HG02938 (cell line): ENCODE measurements at regions not wholly inside any gene's neighbourhood (a gene's known extent, or its start where the extent isn't known, plus 50 kb on each side); places are given as distances from the start of the nearest gene placed in this dataset.
"Not testable (repeated sequence)": the region's sequence is repeated elsewhere in the genome, so short reads cannot be mapped to it uniquely, and the experiment has no call there.

ENCODE experiments used
- ATAC-seq: cut with Tn5 transposase; IDR thresholded peaks from one replicate; pipeline ENCODE4 v1.9.1; 2021; ENCODE audit warnings: mild to moderate bottlenecking, moderate library complexity; ENCODE audit not compliant: unreplicated experiment

DNA sequence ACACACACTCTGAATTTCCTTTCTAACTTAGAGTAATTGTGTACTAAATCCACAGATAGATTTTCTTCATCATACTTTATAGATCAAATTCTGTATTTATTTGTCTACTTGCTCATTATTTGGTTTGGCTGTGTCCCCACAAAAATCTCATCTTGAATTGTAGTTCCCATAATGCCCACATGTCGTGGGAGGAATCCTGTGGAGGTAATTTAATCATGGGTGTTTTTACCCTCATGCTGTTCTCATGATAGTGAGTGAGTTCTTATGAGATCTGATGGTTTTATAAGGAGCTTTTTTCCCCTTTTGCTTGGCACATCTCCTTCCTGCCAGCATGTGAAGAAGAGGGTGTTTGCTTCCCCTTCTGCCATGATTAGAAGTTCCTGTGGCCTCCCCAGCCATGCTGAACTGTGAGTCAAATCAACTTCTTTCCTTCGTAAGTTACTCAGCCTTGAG, 198.3 kb upstream of the TGFBR2 start:
- ATAC-seq = no peak

GRCh38 chr3:30418443-30418842, 188.0 kb upstream of the TGFBR2 start:
- no peak for ATAC-seq

- no peak for ATAC-seq
Measured at GRCh38 chr3:30421266-30421665, 185.1 kb upstream of the TGFBR2 start.

GRCh38 chr3:30426293-30426993, 180.0 kb upstream of the TGFBR2 start:
- ATAC-seq = no peak

GRCh38 chr3:30428251-30428650, 178.2 kb upstream of the TGFBR2 start:
- no peak for ATAC-seq

- ATAC-seq = no peak
Measured at GRCh38 chr3:30435861-30436331, 170.5 kb upstream of the TGFBR2 start.

DNA sequence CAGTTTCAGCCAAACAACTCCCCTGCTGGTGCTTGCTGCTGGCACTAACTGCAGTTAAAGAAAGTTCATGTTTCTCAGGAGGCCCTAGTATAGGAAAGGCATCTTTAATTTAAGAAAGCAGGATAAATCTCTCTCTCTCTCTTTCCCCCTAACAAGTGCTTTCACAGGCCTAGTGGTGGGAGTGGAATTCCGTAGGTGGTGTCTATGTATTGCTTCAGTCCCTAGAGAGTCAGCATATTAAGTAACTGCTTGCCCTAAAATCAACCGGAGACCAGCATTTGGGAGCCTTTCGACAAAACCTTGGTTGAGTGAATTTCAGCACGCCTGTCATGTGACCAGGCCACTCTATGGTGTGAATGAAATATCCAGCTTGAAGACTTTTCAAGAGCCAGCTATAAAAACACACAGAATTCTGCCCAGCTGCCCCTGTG, 169.2 kb upstream of the TGFBR2 start:
- ATAC-seq = no peak

DNA sequence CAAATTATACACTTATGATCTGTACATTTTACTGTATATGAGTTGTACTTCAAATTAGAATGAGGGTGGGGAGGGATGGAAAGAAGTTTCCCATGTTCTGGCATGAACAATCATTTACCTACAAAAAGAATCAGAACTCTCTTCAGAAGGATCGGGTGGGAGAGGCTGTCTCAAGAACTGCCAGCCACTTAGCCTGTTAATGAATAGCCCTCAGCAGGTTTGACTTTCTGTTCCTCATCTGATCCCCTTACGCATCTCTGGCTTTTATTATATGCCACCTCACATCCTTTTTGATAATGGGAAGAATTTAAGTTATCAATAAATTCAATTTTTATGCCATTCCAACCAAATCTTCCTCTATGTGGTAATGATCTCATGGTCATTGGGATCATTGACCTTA, 168.3 kb upstream of the TGFBR2 start:
- ATAC-seq = no peak

DNA sequence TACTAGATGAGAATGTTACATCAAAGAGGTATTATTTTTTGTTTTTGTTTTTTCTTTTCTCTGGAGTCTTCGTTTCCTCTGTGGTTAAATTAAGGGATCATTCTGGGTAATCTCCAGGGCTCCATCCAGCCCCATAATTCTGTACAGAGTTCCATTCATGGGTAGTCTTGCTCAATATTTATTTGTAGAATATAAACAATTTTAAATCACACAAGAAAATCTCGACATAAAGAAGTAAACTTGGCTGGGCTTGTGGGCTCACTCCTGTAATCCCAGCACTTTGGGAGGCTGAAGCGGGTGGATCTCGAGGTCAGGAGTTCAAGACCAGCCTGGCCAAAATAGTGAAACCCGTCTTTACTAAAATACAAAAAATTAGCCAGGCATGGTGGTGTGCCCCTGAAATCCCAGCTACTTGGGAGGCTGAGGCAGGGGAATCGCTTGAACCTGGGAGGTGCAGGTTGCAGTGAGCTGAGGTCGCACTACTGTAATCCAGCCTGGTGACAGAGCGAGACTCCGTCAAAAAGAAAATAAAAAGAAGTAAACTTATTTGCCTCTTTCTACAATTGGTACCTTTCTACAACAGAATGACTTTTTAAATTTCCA, 166.8 kb upstream of the TGFBR2 start:
- ATAC-seq = no peak

GRCh38 chr3:30440147-30440604, 166.2 kb upstream of the TGFBR2 start:
- no peak for ATAC-seq

DNA sequence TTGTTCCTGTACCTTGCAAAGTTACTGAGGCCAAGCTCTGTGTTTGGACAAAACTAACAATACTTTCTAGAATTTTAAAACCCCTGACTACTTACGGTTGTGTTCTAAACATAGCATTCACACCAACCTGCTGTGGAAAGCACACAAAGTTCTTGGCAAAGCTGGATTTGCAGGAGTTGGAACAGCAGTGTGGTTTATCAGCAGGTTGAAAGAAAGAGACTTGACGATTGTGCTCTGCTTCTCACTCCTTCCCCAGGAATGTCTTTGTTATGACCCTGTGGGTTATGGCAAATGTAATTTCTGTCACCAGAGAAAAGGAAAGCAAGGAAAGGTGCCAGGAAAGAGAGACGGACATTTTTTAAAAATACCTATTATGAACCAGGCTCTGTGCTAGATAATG, 165.5 kb upstream of the TGFBR2 start:
- no peak for ATAC-seq

GRCh38 chr3:30443756-30444673, 162.4 kb upstream of the TGFBR2 start:
- ATAC-seq = no peak

- no peak for ATAC-seq
Measured at GRCh38 chr3:30448450-30449289, 157.7 kb upstream of the TGFBR2 start.

DNA sequence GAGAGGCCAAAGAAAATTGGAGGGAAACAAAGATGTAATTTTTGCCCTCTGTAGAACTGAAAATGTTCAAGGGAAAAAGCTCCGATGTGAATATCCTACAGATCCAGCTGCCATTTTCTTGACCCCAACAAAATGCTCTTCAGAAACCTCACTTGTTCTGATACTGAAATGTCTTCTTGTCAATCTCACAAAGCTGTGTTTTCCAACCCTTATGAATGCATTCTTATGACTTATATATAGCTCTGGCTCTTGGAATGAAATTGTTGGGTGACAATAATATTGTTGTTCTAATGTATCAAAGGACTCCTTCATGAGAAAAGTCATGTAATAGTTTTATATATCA, 157.1 kb upstream of the TGFBR2 start:
- no peak for ATAC-seq

DNA sequence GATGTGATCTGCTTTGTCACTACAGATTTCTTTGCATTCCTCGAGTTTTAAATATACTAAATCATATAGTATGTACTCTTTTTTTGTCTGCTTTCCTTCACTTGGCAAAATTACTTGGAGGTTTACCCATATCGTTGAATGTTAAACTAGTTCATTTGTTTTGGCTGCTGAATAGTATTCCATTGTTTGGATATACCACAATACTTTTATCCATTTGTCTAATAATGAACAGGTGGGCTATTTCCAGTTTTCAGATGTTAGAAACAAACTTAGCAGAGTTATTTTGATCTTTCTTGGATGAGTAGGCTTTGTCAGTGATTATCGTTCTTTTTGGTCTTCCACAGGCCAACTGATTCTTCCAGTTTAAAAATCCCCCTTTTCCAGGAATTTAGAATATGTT, 154.0 kb upstream of the TGFBR2 start:
- ATAC-seq = no peak

DNA sequence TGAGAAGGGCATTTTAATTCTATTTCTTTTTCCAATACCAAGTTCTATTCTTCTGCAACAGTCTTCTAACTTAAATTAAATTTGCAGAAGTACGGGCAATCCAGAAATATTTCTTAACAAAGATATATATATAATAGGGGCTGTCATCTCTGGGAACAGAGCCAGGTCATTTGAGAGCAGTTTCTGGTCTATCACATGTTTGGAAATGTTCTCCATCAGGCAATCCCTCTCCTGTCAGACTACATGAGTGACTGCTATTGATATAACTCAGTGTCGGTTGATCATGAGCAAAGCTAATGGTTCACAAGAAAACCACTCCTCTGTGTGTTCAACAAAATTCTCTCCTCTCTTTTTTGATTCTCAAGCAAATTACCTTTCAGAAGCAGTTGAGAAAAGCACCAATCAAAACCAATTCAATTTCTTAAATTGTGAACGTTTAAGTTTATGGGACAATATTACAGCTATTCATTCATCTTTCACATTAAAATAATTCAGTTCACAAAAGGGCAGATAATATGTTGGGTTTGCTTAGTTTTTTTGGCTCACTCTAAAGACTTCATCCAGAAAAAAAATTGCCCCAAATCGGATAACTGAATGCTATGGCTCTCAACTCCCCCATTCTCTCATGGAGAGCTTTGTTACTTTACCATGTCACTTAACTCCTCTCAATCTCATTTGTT, 152.9 kb upstream of the TGFBR2 start:
- ATAC-seq = no peak

DNA sequence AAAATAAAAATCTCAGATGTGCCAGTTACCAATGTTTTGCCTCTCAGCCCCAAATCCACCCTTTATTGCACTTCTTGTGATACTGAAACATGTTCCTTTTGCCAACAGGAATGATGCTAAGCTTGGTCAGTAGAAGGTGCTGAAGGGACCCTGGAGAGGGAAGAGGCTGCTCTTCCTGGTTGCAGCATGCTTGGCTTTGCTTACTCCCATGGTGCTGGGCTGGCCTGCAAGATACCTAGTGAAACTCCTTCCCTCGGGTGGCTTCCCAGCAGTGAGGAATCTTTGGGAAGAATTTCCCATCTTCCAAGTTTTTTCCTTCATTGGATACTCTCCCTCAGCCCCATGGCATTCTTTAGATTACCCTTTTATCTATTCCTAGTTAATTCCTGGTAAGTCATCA, 151.8 kb upstream of the TGFBR2 start:
- no peak for ATAC-seq

DNA sequence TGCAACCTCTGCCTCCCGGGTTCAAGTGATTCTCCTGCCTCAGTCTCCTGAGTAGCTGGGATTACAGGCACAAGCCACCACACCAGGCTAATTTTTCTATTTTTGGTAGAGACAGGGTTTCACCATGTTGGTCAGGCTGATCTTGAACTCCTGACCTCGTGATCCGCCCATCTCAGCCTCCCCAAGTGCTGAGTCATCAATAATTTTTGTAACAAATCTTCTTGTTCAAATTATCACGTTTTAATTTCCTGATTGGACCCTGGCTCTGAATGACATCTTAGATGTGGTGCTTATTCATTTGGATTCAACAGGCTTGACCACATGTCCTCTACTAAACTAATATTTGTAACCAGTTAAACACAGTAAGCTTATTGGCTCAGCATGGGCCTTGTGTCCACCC, 151.3 kb upstream of the TGFBR2 start:
- not testable (repeated sequence) for ATAC-seq

GRCh38 chr3:30455840-30456239, 150.6 kb upstream of the TGFBR2 start:
- ATAC-seq = no peak

- ATAC-seq = no peak
Measured at GRCh38 chr3:30456264-30456663, 150.1 kb upstream of the TGFBR2 start.
